ENCODE measurements at regions not wholly inside any gene's neighbourhood (a gene's known extent, or its start where the extent isn't known, plus 50 kb on each side); places are given as distances from the start of the nearest gene placed in this dataset.

- no peak for DNase-seq
These were observed 205.1 kb downstream of the GLI2 start for GRCh38 chr2:120940726-120941256.

GRCh38 chr2:120941571-120942120, 206.0 kb downstream of the GLI2 start:
- DNase-seq = no peak

GRCh38 chr2:120942658-120943057, 207.0 kb downstream of the GLI2 start:
- DNase-seq = no peak

GRCh38 chr2:120943403-120944034, 207.9 kb downstream of the GLI2 start:
- DNase-seq = no peak

GRCh38 chr2:120944575-120944974, 208.9 kb downstream of the GLI2 start:
- DNase-seq = no peak

GRCh38 chr2:120945091-120945490, 209.4 kb downstream of the GLI2 start:
- no peak for DNase-seq

GRCh38 chr2:120945832-120946499, 210.3 kb downstream of the GLI2 start:
- DNase-seq = no peak

- no peak for DNase-seq
These were observed 211.7 kb downstream of the GLI2 start for GRCh38 chr2:120947327-120947726.

- no peak for DNase-seq
These were observed 212.5 kb downstream of the GLI2 start for GRCh38 chr2:120947982-120948661.

GRCh38 chr2:120948662-120949011, 213.0 kb downstream of the GLI2 start:
- DNase-seq = no peak

- DNase-seq = no peak
These were observed 213.6 kb downstream of the GLI2 start for GRCh38 chr2:120949027-120949956.

- DNase-seq = no peak
These were observed 214.4 kb downstream of the GLI2 start for GRCh38 chr2:120949957-120950590.

- no peak for DNase-seq
These were observed 216.0 kb downstream of the GLI2 start for GRCh38 chr2:120951693-120952092.

- DNase-seq = no peak
These were observed 216.7 kb downstream of the GLI2 start for GRCh38 chr2:120952318-120952717.

GRCh38 chr2:120953066-120953756, 217.5 kb downstream of the GLI2 start:
- DNase-seq = no peak

GRCh38 chr2:120953843-120954584, 218.3 kb downstream of the GLI2 start:
- DNase-seq = no peak

GRCh38 chr2:120954939-120955338, 219.3 kb downstream of the GLI2 start:
- DNase-seq = no peak

- no peak for DNase-seq
These were observed 219.8 kb downstream of the GLI2 start for GRCh38 chr2:120955427-120955826.

GRCh38 chr2:120956486-120957156, 221.0 kb downstream of the GLI2 start:
- no peak for DNase-seq

GRCh38 chr2:120957905-120958304, 222.2 kb downstream of the GLI2 start:
- no peak for DNase-seq
